GM03348 (cell line): ENCODE measurements at regions not wholly inside any gene's neighbourhood (a gene's known extent, or its start where the extent isn't known, plus 50 kb on each side); places are given as distances from the start of the nearest gene placed in this dataset.

ENCODE experiments used
- DNase-seq: peaks from one replicate; pipeline ENCODE4 v3.0.0; 2012; ENCODE audit warnings: low spot score

DNA sequence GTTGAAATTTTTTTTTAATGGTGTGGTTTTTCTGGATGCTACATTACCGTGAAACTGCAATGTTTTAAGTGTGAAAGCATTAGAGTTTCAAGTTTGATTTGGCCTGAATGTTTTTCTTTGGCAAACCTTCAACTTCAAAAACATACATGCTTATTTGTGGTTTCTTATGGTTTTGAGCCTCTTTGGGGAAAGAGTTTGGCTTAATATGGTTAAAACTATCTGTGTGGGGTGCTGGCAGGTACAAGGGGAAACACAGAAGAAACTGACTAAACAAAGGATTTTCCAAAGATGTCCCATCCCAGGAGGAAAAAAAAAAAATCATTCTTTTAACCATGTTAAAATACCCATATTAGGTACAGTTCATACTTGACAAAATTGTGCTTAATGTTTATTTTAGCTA lies 121.1 kb downstream of the HGF start:
- DNase-seq: no peak

DNA sequence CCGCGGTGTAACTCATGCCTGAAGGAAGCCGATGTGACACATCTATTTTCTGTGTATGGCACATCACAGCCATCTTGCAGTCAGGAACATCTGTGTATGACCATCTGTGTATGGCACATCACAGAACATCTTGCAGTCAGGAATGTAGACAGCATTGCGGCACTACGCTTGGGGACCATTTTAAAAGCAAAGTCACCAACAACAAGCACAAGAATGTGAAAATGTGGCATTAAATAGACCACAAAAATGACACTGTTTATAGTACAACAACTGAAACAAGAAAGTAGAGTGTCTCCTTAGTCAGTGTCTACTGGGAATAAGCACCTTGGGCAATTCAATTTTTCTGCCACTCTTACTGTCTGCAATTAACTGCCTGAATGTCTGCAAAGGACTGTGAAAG lies 124.4 kb downstream of the HGF start:
- no peak for DNase-seq

DNA sequence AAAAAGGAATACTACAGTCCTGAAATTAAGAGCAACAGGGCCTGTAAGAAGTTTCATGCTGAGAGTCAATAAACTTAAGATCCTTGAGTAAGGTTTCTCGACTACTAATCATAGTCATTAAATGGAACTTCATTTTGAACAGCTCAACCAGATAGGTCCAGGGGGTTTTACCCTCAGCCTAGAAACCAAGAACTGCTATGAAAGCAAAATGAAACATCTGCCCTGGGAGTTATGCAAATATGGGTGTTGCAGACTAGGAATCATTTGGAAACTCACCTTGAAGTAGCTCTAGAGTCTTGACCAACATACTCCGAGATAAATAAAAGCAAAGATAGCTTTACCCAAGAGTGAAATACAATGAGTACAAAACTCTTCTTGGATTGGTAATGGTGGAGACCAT lies 128.0 kb downstream of the HGF start:
- DNase-seq: no peak

DNA sequence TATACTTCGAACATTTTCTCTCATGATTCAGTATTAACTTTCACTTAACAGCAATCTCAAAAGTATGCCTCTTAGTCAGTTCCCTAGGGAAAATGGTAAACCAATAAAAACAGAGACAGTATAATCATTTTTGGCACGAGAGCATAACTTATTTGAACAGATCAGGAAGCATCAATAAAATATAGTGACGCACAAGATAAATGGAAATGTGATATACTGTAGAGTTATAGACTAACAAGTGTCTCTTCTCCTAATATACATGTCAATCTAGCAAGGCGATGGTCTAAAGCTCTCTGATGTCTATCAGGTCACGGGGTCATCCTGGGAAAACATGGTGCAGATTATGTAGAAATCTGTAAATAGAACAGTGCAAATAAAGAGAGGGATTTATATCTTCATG lies 131.6 kb downstream of the HGF start:
- DNase-seq: peak; percentile 50

DNA sequence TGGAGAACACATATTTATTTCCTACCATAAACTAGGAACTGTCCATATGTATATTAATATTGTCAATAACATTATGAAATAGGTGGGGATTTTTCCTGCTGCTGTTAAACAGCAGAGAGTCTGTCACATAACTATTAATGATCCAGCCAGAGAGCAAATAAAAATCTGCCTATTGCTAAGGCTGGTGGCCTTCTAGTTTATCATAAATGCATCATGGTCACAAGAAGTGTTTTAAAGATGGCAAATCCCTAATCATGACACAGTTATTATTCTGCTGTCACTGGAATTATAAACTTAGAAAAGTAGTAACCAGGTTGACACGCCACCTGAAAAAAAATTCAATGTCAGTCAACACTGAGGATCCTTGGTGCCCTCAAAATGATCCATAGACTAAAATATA lies 132.3 kb downstream of the HGF start:
- DNase-seq: no peak

DNA sequence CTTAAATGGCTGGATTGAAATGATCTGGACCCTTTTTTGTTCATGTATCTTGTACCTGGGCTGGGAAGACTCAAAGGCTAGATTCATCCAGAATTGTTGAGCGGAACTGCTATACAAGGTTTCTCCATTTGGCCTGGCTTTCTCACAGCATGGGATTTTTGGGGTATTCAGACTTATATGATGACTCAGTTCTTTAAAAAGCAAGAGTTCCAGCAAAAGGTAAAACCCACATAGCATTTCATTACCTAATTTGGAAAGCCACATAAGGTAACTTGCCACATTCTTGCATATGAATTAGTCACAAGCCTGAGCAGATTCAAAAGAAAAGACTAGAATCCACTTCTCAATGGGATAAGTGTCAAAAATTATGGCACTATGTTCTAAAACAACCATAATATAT lies 137.4 kb downstream of the HGF start:
- DNase-seq: no peak

DNA sequence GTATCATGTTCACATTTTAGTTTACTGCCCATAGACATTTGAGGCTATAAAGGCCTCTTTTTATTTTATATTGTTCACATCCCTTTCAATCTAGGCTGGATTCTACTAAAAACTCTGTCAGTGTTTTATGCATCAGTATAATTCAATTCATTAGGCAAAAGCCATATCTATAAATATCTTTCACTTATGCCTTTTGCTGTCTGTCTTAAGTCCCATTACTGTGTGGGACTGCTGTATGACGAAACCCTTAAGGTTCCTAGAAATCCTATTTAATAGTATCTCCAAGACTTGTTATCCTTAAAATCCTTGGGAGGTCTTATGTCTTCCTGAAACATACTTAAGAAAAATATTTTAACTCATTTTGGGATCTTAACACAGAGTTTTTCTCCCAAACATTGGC lies 139.2 kb downstream of the HGF start:
- DNase-seq: no peak

DNA sequence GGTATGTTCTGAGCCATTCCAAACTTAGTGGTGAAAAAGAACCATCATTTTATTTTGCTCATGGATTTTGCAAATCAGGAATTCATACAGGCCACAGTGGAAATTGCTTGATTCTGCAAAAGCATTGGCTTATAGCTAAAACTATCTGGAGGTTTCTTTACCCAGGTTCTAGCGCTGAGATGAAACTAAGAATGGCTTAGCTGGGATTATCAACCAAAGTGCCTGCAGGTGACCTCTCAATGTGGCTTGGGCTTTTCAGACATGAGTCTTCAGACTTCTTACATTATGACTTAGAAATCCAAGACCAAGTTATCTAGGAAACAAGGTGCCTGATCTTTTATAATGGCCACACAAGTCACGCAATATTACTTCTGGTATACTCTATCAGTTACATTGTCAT lies 140.1 kb downstream of the HGF start:
- no peak for DNase-seq

DNA sequence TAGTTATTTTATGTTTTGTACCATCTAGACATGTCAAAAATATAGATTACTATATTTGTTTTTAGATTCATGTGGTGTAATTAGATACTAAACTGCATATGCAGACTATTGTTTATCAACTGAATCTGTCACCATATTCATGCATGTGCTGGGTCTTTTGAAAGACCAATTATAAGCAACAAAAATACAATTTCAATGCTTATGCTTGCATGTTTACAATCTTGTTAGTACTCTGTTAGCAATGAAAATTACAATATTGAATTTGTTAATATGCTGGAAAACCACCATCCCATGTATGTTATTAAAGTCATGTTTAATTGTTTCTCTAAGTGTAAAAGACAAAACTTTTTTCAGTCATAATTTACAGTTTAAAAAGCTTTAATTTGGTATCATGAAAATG lies 140.9 kb downstream of the HGF start:
- no peak for DNase-seq

DNA sequence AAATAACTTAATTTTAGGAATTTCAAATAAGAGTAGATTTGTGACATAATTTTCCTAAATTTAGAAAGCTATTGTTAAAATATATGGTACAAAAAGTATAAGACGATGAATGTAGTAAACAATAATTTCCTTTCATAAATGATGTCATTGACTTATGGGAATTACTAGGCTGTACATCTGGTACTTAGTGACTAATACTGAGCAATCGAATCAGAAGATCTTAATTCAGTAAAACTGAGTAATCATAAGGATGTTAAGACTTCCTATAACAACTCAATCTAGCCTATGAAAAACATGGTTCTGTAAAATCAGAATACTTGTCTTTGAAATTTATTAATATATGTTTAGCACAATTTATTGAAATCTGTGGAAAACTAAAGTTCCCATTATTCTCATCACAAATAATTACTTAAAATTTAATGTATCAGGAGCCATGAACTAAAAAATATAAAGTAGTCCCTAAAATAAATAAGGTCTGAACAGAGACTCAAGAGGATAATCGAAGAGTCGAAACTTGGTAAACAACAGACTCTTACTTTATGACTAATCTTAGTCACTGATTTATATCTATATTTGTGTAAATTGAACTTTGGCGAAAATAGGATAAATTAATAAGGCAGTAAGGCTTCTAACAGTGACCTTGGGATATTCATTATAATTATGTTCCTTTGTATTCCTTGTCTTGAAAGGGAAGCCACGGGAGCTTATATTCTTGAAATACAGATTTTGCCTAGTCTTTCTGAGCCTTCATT lies 142.1 kb downstream of the HGF start:
- no peak for DNase-seq

DNA sequence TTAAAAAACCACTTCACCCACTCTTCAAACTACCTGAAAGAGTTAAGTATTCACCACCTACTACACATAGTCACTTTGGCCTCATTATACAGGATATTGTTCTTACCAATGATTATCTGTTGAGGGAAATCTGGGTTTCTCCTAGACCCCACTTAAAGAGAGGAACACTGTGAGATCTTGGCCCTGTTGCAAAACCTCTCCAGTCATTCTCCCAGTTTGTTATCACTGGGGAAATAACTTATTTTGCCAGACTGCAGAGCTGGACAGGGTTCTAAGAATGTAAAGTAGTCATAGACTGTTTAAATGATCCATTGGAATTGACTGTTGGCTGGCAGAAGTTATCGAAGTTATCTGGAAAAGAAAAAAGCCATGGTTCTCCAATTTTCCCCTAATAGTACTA lies 143.8 kb downstream of the HGF start:
- DNase-seq: no peak

DNA sequence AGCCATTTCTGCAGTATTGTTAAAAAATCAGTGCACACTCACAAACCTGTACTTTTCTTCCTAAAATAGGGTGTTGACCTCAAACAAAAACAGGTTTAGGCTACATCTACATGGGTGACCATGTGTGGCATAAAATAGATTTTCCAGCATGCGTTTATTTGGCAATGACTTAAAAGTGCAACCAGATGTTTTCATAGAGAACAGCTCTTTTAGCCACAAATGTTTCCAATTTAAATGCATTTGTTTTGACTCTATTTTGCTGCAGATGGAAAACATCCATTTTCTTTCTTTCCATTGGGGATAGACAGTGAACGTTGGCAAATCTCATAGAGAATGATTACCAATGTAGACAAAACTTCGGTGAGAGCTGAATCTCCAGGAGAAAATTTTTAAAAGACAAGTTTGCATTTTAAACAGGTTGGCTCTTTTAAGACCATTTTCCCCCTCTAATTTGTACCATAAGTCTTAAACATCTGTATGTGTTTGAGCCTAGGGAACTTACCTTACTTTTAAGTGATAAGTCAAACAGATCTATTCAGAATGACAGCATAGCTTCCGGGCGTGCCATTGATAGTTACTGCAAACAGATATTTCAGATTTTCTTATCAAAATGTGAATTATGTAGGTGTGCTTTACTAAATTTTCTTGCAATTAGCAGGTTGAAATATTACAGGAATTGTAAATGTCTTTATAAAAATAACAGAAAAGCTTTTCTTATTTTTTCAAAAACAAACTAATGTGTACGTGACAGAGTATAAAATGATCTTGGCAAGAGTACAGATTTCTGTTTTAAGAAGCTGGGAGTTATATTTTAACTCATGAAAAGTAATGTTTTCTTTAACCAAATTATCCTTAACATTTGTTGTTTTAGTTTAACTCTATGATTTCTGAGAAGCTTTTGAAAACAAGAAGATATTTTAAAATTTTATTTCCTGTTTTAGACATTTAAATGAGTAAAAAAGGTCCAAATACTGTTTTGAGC lies 144.9 kb downstream of the HGF start:
- DNase-seq: peak; percentile 6

DNA sequence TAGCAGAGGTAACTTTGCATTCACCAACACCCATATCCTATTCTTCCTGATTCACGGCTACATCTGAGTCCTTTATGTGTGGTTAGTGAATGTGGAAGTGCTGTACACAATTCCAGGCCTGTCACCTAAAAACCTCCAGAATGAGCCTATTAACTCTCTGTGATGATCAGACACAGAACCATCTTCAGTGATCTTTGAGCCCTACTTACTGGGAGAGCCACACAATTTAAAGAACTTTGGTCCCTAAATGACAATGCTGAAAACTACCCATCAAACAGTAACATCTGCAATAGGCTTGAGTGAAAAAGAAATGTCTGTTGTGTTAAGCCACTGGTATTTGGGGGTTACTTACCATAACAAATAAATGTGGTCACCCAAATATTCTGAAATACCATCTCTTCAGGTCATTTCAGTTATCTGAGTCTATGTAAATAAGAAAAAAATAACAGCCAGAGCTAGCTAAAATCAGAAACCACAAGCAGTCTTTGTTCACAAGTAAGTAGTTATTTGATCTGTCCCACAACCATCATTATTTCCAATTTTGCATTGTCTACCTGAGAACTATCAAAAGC lies 145.7 kb downstream of the HGF start:
- DNase-seq: no peak

DNA sequence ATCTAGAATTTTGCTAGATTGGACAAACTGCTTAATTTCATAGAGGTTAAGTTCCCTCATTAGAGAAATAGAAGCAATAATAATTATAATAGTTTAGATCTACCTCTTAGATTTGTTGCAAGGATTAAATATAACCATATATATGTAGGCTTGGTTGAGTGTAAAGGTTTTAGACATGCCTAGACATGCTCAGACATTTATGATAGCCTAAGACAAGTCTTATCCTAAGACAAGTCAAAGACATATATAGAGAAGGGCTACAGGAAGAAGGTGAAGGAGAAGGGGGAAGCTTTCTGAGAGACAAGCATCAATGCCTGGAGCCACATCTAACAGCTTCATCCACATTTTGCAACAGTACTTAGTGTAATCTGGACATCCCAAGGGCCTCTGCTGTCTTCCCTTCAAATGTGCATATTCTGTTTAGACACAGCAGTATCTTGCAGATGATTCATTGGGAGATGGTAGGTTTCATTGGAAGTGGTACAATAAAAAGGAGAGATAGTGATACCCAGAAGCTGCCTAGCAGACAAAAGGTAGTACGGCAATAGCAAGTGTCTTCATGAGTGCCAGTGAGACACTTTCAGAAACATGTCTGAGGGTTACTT lies 146.5 kb downstream of the HGF start:
- DNase-seq: no peak

DNA sequence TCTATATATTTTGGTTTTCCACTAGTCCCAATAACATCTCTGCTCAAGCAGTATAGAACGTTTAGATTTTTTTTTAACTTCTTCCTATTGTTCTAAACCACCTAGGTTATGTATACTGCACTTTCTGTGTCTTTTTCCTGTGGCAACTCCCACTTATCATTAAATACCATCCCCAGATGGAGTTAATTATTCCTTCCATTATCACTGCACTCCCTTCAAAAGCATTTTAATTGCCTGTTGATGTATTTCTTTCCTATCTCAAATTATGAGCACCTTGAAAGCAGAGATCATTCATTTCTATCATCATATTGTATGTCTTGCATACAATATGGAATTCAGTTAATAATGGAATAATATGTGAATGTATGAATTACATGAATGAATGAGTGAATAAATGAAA lies 148.0 kb downstream of the HGF start:
- DNase-seq: no peak

DNA sequence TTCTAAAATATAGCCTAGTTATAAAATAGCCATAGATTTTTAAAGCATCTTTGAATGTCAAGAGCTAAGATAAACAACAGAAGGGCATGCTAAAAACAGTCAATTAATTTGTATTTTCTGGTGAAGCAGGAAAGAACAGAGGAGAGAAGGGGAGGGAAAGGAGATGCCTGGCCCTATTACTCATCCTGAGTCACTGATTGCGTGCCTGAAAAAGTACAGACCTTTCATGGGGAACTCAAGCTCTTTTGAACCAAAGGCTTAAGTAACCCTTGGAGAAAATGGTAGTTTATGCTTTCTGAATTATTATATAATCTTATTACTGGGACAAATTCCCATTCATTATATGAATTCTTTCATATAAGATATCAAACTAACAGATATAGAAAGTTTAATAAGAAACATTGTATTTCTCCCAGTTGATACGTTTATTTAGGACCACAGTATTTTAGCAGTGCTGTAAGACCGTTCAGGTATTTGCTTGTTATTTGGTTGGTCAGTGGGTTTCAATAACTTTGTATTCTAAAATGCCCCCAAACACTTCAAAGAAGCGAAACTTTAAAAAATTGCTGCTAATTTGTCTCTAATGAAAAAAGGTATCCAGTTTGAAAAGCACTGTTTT lies 151.3 kb downstream of the HGF start:
- DNase-seq: peak; percentile 63

DNA sequence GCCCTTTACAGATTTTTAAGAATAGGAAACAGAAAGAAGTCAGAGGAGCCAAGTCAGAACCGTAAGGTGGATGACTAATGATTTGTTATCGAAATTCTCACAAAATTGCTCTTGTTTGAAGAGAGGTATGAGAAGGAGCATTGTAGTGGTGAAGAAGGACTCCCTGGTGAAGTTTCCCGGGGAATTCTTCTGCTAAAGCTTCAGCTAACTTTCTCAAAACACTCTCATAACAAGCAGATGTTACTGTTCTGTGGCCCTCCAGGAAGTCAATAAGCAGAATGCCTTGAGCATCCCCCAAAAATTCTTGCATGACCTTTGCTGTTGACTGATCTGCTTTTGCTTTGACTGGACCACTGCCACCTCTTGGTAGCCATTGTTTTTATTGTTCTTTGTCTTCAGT lies 152.9 kb downstream of the HGF start:
- no peak for DNase-seq

DNA sequence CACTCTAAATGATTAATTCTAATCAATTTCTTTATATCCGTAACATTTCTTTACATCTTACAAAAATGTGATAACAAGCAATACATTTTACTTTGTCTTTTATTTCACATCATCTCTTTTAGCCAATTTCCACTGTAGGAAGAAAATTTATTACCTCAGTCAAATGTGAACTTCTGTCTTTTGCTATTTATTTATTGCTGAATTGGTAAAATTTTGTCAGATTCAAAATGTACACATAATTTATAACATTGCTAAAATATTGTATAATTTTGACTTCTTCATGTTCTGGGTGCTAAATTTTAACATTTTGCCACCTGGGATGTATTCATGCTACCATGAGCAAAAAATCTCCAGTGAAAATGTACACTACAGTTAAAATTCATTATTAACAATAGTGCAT lies 158.0 kb downstream of the HGF start:
- DNase-seq: no peak

DNA sequence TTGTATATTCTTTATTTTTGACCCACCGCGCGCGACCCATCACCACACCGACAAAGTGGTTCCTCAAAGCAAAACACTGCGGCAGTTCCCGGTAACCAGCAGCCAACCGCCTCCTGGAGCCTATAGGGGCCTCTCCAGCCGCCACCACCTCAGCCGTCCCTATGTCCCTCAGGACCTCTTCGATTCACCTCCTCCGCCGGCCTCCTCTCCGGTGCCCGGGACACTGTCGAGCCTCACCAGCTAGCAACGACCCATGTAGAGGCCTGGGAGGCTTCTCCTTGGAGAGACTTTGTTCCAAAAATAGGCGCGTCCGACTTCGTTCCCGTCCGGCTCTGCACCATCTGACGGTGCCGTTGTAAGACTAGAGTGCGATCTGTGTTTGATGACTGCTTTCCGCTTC lies 158.8 kb downstream of the HGF start:
- DNase-seq: no peak

DNA sequence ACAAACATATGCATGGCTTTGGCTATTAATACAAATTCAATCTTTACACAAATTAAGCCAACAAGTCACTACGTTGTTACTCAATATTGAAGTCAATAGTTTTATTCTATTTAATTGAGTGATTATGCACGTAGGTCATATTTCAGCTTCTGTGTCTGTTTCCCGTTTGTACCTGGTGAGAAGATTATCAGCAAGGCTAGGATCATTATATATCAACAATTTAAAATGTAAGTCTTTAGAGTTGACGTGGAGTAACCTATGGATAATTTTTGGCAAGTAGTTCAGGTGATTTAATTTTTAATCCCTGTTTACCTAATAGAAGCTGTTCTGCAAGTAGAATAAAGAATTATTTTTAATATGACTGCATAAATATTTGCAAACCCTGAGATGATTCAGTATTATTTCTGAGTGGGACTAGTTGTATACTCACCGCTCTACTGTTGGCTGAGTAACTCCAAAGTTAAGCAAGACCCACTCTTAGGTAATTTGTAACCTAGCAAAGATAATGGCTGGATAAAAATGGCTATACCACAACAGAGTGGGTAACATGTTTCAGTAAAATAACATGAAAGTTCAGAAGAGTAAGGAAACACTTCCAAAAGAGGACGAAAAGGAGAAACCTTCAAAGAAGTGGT lies 161.0 kb downstream of the HGF start:
- DNase-seq: no peak

DNA sequence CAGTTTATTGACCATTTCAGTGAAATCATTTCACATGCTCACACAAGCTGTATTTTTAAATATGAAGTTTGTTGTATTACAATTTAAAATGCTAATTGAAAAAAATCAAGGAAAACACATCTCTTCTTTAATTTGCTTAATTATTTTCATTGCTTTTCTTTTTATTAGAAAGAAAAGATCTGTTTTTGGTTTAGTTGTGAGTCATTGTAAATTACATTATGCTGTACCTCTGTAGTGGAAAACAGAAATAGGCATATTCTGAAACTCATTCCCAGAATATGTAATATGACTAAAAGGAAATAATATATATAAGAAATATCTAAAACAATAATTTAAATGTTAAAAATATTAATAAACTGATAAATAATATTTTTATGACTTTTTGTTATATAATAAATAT lies 161.9 kb downstream of the HGF start:
- no peak for DNase-seq
